Right atrium auricular region (tissue), 2 donors: ENCODE measurements at regions not wholly inside any gene's neighbourhood (a gene's known extent, or its start where the extent isn't known, plus 50 kb on each side); places are given as distances from the start of the nearest gene placed in this dataset.

Source experiments
- DNase-seq: peaks from one replicate; pipeline ENCODE4 v3.0.0-alpha.2; 2019; ENCODE audit warnings: low spot score
- H3K27ac ChIP-seq, 2 donors: fragments of 200-600 bp; sonication (generic); 1 replicate in 1 of 2; 2 replicates in 1 of 2; pipeline ENCODE4 v1.5.1; 2016 to 2019
- H3K27me3 ChIP-seq, 2 donors: fragments of 200-600 bp; sonication (generic); one replicate each; pipeline versions ENCODE4 v1.5.1 to v1.6.0; 2017 to 2019
- H3K36me3 ChIP-seq: fragments of 200-600 bp; sonication (generic); one replicate; pipeline ENCODE4 v1.5.1; 2016
- H3K4me1 ChIP-seq, 2 donors: fragments of 200-600 bp; sonication (generic); one replicate each; pipeline versions ENCODE4 v1.5.1 to v1.6.0; 2017 to 2019
- H3K4me3 ChIP-seq, 2 donors: fragments of 200-600 bp; sonication (generic); 1 replicate in 1 of 2; 2 replicates in 1 of 2; pipeline ENCODE4 v1.5.1; 2017 to 2019; ENCODE audit warnings: mild to moderate bottlenecking in 1 of 2, moderate library complexity in 1 of 2
- H3K9me3 ChIP-seq, 2 donors: fragments of 200-600 bp; sonication (generic); one replicate each; pipeline ENCODE4 v1.5.1; 2019
- TF ChIP-seq, protein P1 (sequence below), 2 donors: fragments of 200-600 bp; sonication (generic); IDR thresholded peaks; one replicate each; pipeline ENCODE4 v1.5.1; 2019; ENCODE audit warnings: antibody characterized with exemption in 2 of 2

- H3K4me1 ChIP-seq = no peaks in the 10 kb centered on the region
- no peak for DNase-seq
- TF ChIP-seq, protein P1, sequence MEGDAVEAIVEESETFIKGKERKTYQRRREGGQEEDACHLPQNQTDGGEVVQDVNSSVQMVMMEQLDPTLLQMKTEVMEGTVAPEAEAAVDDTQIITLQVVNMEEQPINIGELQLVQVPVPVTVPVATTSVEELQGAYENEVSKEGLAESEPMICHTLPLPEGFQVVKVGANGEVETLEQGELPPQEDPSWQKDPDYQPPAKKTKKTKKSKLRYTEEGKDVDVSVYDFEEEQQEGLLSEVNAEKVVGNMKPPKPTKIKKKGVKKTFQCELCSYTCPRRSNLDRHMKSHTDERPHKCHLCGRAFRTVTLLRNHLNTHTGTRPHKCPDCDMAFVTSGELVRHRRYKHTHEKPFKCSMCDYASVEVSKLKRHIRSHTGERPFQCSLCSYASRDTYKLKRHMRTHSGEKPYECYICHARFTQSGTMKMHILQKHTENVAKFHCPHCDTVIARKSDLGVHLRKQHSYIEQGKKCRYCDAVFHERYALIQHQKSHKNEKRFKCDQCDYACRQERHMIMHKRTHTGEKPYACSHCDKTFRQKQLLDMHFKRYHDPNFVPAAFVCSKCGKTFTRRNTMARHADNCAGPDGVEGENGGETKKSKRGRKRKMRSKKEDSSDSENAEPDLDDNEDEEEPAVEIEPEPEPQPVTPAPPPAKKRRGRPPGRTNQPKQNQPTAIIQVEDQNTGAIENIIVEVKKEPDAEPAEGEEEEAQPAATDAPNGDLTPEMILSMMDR (IDR thresholded peaks at IDR 0.05) = no peak
These were observed 1099.1 kb upstream of the ATXN8OS start for GRCh38 chr13:69008499-69008898.

DNA sequence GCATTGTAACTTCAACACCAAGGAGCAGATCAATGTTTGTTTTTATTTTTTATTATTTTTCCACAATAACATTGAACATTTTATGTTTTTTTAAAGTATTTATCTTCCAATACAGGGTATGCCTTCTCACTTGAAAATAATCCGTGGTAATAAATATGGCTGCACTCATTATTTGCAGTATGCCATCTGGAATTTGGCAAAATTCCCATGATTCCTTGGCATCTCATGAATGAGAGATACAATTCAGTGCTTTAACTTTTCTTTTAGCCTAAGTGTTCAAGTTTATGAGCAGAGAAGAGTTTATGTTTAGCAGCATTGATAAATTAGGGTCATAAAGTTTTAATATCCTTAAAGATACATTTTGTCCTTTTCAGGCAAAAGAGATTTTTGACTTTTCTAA, 1109.6 kb upstream of the ATXN8OS start:
- no peaks in the 10 kb centered on the region for H3K36me3 ChIP-seq
- no peak overlapping the region for H3K4me3 ChIP-seq
- TF ChIP-seq, protein P1 (IDR thresholded peaks at IDR 0.05) = no peak
- peaks cover 0 to 19% of the 10 kb centered on the region in 2 donors for H3K9me3 ChIP-seq
- no peaks in the 10 kb centered on the region for H3K27me3 ChIP-seq
- no peak for DNase-seq
- no peaks in the 10 kb centered on the region for H3K4me1 ChIP-seq
- H3K27ac ChIP-seq = no peak overlapping the region

More at GRCh38 chr13:69008499-69008898, 1099.1 kb upstream of the ATXN8OS start:
- H3K4me3 ChIP-seq = no peak overlapping the region
- no peaks in the 10 kb centered on the region for H3K27me3 ChIP-seq
- H3K36me3 ChIP-seq = no peaks in the 10 kb centered on the region
- no peaks in the 10 kb centered on the region for H3K9me3 ChIP-seq
- no peak overlapping the region for H3K27ac ChIP-seq

DNA sequence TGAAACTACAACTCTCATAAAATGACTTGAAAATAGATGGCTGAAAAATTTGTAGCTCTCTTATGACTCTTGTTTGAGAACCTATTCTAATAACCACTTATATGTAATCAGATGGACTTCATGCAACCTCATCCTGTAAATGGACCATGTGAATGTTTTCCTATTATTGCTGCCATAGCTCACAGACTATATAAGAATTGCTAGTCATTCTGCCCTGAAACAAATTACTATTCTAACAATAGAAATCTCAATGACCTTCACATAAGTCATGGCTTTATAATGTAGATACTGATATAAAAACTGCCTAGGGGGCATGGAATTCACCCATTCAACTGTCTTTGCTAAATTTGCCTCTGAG, 1111.0 kb upstream of the ATXN8OS start:
- DNase-seq = no peak
- no peak overlapping the region for H3K27ac ChIP-seq
- peaks cover 0 to 5% of the 10 kb centered on the region in 2 donors for H3K9me3 ChIP-seq
- H3K27me3 ChIP-seq = no peaks in the 10 kb centered on the region
- H3K4me3 ChIP-seq = no peak overlapping the region
- no peaks in the 10 kb centered on the region for H3K36me3 ChIP-seq
- TF ChIP-seq, protein P1 (IDR thresholded peaks at IDR 0.05) = no peak
- H3K4me1 ChIP-seq = no peaks in the 10 kb centered on the region

- H3K27me3 ChIP-seq = no peaks in the 10 kb centered on the region
- TF ChIP-seq, protein P1 (IDR thresholded peaks at IDR 0.05) = no peak
- H3K9me3 ChIP-seq = peaks cover 0 to under 1% of the 10 kb centered on the region in 2 donors
- no peak for DNase-seq
- no peaks in the 10 kb centered on the region for H3K36me3 ChIP-seq
- H3K27ac ChIP-seq = no peak overlapping the region
- no peak overlapping the region for H3K4me3 ChIP-seq
- H3K4me1 ChIP-seq = no peaks in the 10 kb centered on the region
These were observed 1111.5 kb upstream of the ATXN8OS start for GRCh38 chr13:68995972-68996667.

GRCh38 chr13:68993154-68993553, 1114.5 kb upstream of the ATXN8OS start:
- Histone ChIP-seq H3K4me3 (no peak overlapping the region), H3K9me3 (no peaks in the 10 kb centered on the region), H3K27me3 (no peaks in the 10 kb centered on the region), H3K36me3 (no peaks in the 10 kb centered on the region), H3K4me1 (no peaks in the 10 kb centered on the region), H3K27ac (no peak overlapping the region)
- TF ChIP-seq, protein P1 (IDR thresholded peaks at IDR 0.05) = no peak
- DNase-seq = no peak

DNA sequence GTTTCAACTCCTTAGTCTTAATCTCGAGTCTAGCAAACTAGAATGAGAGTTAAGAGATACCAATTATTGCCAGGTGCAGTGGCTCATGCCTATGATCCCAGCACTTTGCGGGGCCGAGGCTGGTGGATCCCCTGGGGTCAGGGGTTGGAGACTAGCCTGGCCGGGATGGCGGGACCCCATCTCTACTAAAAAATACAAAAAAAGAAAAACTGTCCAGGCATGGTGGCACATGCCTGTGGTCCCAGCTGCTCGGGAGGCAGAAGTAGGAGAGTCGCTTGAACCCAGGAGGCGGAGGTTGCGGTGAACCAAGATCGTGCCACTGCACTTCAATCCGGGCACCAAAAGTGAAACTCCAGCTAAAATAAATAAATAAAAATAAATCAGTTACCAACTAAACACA, 1119.5 kb upstream of the ATXN8OS start:
- Histone ChIP-seq H3K4me1 (no peaks in the 10 kb centered on the region), H3K27ac (no peak overlapping the region), H3K4me3 (no peak overlapping the region), H3K36me3 (no peaks in the 10 kb centered on the region), H3K9me3 (no peaks in the 10 kb centered on the region), H3K27me3 (no peaks in the 10 kb centered on the region)
- TF ChIP-seq, protein P1 (IDR thresholded peaks at IDR 0.05) = no peak
- no peak for DNase-seq
